ENCODE measurements at regions not wholly inside any gene's neighbourhood (a gene's known extent, or its start where the extent isn't known, plus 50 kb on each side); places are given as distances from the start of the nearest gene placed in this dataset.

DNA sequence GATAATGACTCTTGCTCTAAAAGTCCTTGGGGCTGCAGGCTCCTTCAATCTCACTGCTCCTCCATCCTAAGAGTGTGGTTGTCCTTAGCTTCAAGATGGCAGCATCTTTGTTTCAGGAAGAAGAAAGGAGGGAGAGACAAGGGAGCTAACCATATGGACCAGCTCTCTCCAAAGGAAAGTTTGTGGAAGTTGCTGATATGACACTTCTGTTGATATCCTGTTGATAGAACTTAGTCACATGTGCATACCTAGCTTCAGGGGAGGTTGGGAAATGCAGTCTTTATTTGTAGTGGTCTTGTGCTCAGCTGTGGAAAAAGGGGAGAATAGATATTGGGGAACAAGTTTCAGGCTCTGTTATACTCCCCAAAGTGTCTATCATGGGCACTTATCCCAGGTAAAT, 186.9 kb downstream of the GIPC2 start:
- TF ChIP-seq, protein P1, sequence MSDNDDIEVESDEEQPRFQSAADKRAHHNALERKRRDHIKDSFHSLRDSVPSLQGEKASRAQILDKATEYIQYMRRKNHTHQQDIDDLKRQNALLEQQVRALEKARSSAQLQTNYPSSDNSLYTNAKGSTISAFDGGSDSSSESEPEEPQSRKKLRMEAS (IDR thresholded peaks at IDR 0.05) = no peak
- TF ChIP-seq, protein P2, sequence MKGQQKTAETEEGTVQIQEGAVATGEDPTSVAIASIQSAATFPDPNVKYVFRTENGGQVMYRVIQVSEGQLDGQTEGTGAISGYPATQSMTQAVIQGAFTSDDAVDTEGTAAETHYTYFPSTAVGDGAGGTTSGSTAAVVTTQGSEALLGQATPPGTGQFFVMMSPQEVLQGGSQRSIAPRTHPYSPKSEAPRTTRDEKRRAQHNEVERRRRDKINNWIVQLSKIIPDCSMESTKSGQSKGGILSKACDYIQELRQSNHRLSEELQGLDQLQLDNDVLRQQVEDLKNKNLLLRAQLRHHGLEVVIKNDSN (IDR thresholded peaks at IDR 0.05) = no peak
- TF ChIP-seq EGR1 (IDR thresholded peaks at IDR 0.05) (no peak), CEBPB (IDR thresholded peaks at IDR 0.05) (no peak), YY1 (IDR thresholded peaks at IDR 0.05; ENCODE audit: low read depth) (no peak), EP300 (IDR thresholded peaks at IDR 0.05; ENCODE audit: borderline replicate concordance) (no peak), ZBTB7A (IDR thresholded peaks at IDR 0.05; ENCODE audit: low read depth) (no peak), NFIC (IDR thresholded peaks at IDR 0.05) (no peak), FOXM1 (IDR thresholded peaks at IDR 0.05; ENCODE audit: borderline replicate concordance, low read depth) (no peak), TEAD4 (IDR thresholded peaks at IDR 0.05) (no peak), TAF1 (IDR thresholded peaks at IDR 0.05; ENCODE audit: low read depth) (no peak), CREB1 (IDR thresholded peaks at IDR 0.05; ENCODE audit: low read depth) (no peak), TCF12 (IDR thresholded peaks at IDR 0.05; ENCODE audit: low read depth) (no peak), RAD21 (IDR thresholded peaks at IDR 0.05; ENCODE audit: low read depth) (no peak)
- TF ChIP-seq, protein P3, sequence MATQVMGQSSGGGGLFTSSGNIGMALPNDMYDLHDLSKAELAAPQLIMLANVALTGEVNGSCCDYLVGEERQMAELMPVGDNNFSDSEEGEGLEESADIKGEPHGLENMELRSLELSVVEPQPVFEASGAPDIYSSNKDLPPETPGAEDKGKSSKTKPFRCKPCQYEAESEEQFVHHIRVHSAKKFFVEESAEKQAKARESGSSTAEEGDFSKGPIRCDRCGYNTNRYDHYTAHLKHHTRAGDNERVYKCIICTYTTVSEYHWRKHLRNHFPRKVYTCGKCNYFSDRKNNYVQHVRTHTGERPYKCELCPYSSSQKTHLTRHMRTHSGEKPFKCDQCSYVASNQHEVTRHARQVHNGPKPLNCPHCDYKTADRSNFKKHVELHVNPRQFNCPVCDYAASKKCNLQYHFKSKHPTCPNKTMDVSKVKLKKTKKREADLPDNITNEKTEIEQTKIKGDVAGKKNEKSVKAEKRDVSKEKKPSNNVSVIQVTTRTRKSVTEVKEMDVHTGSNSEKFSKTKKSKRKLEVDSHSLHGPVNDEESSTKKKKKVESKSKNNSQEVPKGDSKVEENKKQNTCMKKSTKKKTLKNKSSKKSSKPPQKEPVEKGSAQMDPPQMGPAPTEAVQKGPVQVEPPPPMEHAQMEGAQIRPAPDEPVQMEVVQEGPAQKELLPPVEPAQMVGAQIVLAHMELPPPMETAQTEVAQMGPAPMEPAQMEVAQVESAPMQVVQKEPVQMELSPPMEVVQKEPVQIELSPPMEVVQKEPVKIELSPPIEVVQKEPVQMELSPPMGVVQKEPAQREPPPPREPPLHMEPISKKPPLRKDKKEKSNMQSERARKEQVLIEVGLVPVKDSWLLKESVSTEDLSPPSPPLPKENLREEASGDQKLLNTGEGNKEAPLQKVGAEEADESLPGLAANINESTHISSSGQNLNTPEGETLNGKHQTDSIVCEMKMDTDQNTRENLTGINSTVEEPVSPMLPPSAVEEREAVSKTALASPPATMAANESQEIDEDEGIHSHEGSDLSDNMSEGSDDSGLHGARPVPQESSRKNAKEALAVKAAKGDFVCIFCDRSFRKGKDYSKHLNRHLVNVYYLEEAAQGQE (IDR thresholded peaks at IDR 0.05; ENCODE audit: low read depth) = no peak

DNA sequence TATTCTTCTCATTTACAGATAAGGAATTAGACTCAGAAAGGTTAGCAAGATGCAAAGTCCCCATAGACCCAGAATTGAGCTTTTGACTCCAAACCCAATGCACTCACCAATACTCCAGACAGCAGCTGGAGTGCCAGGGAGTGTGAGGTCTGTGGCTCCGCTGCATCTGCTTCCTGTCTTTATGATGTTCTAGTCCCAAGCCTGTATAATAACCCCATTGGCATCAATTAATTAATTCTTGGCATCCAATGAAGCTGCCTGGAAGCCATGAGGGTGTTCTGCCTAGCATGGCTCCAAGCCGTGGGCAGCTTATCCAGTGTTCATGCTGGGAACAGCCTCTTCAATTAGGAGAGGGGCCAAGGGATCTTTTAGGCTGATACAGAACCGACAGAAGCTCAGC, 188.7 kb downstream of the GIPC2 start:
- TF ChIP-seq FOXM1 (IDR thresholded peaks at IDR 0.05; ENCODE audit: borderline replicate concordance, low read depth) = no peak
- TF ChIP-seq ZBTB7A (IDR thresholded peaks at IDR 0.05; ENCODE audit: low read depth) = no peak
- no peak for TF ChIP-seq NFIC (IDR thresholded peaks at IDR 0.05)
- TF ChIP-seq, protein P2 (IDR thresholded peaks at IDR 0.05) = no peak
- TF ChIP-seq YY1 (IDR thresholded peaks at IDR 0.05; ENCODE audit: low read depth) = no peak
- TF ChIP-seq TCF12 (IDR thresholded peaks at IDR 0.05; ENCODE audit: low read depth) = no peak
- TF ChIP-seq, protein P3 (IDR thresholded peaks at IDR 0.05; ENCODE audit: low read depth) = no peak
- no peak for TF ChIP-seq TAF1 (IDR thresholded peaks at IDR 0.05; ENCODE audit: low read depth)
- no peak for TF ChIP-seq CEBPB (IDR thresholded peaks at IDR 0.05)
- no peak for TF ChIP-seq EP300 (IDR thresholded peaks at IDR 0.05; ENCODE audit: borderline replicate concordance)
- no peak for TF ChIP-seq CREB1 (IDR thresholded peaks at IDR 0.05; ENCODE audit: low read depth)

DNA sequence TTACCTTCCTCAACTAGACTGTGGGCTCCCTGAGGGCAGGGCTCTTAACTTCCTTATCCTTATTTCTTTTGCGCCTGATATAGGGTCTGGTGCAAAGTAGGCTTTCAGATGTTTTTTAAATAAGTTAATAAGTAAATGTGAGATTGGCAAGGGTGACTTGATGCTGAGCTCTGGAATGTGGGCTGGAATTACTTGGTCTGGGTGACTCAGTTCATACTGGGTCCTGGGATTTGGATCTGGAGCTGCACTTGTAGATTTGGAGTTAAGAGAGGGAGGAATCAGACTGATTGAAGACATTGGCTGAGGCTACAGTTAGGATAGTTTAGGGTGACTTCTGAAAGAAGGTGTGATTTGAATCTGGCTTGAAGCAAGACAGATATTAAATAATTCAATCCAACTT, 190.9 kb downstream of the GIPC2 start:
- TF ChIP-seq CEBPB (IDR thresholded peaks at IDR 0.05) (no peak), TCF12 (IDR thresholded peaks at IDR 0.05; ENCODE audit: low read depth) (no peak), NFIC (IDR thresholded peaks at IDR 0.05) (no peak), EP300 (IDR thresholded peaks at IDR 0.05; ENCODE audit: borderline replicate concordance) (no peak), TEAD4 (IDR thresholded peaks at IDR 0.05) (no peak), RAD21 (IDR thresholded peaks at IDR 0.05; ENCODE audit: low read depth) (no peak), EGR1 (IDR thresholded peaks at IDR 0.05) (no peak), CREB1 (IDR thresholded peaks at IDR 0.05; ENCODE audit: low read depth) (no peak), ZBTB7A (IDR thresholded peaks at IDR 0.05; ENCODE audit: low read depth) (no peak), YY1 (IDR thresholded peaks at IDR 0.05; ENCODE audit: low read depth) (no peak), TAF1 (IDR thresholded peaks at IDR 0.05; ENCODE audit: low read depth) (no peak), FOXM1 (IDR thresholded peaks at IDR 0.05; ENCODE audit: borderline replicate concordance, low read depth) (no peak)
- TF ChIP-seq, protein P3 (IDR thresholded peaks at IDR 0.05; ENCODE audit: low read depth) = no peak
- TF ChIP-seq, protein P1 (IDR thresholded peaks at IDR 0.05) = no peak
- TF ChIP-seq, protein P2 (IDR thresholded peaks at IDR 0.05) = no peak

DNA sequence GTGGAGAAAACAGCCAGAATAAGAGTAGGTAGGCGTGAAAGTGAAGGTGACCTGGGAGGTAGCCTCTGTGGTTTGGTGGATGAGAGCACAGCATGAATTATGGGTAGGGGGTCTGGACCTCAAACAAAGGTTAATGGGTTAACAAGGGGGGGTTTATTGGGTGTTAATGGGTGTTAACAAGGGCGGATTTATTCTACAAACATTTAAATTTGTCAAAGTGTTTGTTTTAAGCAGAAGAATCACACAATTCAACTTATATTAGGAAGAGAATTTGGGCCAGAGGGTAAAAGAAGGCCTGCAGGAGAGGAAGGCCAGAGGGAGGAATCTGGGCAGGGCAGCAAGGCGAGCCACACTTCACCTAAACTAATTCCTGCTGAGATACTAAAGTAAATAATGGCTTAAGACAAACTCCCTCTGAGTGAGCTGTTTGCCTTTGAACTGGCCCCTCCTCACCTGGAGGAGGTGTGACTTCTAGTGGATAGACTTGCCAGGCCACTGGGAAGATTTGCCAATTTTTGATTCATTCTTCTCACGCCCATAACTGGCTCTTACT, 191.7 kb downstream of the GIPC2 start:
- TF ChIP-seq TCF12 (IDR thresholded peaks at IDR 0.05; ENCODE audit: low read depth) (peak; percentile 41; the same call in 1 of the 2 replicates), CREB1 (IDR thresholded peaks at IDR 0.05; ENCODE audit: low read depth) (no peak), NFIC (IDR thresholded peaks at IDR 0.05) (peak; percentile 58), TAF1 (IDR thresholded peaks at IDR 0.05; ENCODE audit: low read depth) (no peak)
